ENCODE measurements at regions not wholly inside any gene's neighbourhood (a gene's known extent, or its start where the extent isn't known, plus 50 kb on each side); places are given as distances from the start of the nearest gene placed in this dataset.

GRCh38 chr4:26227601-26228229 lies 93.1 kb upstream of the RBPJ start:
- Histone ChIP-seq H3K79me2 (ENCODE audit: low read depth) (no peaks in the 10 kb centered on the region), H3K27me3 (ENCODE audit: insufficient read depth, low read depth) (no peaks in the 10 kb centered on the region), H3K4me1 (replicated peaks; ENCODE audit: insufficient read depth) (peaks cover 4% of the 10 kb centered on the region; the same call in 1 of the 2 replicates), H3F3A (ENCODE audit: insufficient read depth, low read depth) (no peaks in the 10 kb centered on the region), H3K4me3 (no peak overlapping the region), H3K9me3 (ENCODE audit: insufficient read depth, low read depth) (no peaks in the 10 kb centered on the region), H3K36me3 (ENCODE audit: low read depth) (no peaks in the 10 kb centered on the region), H4K20me1 (ENCODE audit: insufficient read depth) (no peaks in the 10 kb centered on the region), H2AFZ (no peak overlapping the region), H3K4me2 (no peak overlapping the region), H3K9me2 (ENCODE audit: insufficient read depth) (no peaks in the 10 kb centered on the region), H3K27ac (no peak overlapping the region)
- ChIA-PET CTCF (no interaction called here), POLR2A (ENCODE audit: unreplicated experiment) (no interaction called here)
- intact Hi-C loops (cut with micrococcal nuclease; ENCODE audit: unreplicated experiment), result no loop called here
- no peak for DNase-seq
- TF ChIP-seq, protein P1, sequence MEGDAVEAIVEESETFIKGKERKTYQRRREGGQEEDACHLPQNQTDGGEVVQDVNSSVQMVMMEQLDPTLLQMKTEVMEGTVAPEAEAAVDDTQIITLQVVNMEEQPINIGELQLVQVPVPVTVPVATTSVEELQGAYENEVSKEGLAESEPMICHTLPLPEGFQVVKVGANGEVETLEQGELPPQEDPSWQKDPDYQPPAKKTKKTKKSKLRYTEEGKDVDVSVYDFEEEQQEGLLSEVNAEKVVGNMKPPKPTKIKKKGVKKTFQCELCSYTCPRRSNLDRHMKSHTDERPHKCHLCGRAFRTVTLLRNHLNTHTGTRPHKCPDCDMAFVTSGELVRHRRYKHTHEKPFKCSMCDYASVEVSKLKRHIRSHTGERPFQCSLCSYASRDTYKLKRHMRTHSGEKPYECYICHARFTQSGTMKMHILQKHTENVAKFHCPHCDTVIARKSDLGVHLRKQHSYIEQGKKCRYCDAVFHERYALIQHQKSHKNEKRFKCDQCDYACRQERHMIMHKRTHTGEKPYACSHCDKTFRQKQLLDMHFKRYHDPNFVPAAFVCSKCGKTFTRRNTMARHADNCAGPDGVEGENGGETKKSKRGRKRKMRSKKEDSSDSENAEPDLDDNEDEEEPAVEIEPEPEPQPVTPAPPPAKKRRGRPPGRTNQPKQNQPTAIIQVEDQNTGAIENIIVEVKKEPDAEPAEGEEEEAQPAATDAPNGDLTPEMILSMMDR (conservative IDR thresholded peaks at IDR 0.05), result no peak
- no peak for TF ChIP-seq EZH2 (IDR thresholded peaks at IDR 0.05; ENCODE audit: low read depth)
- no TSS peak for BruUV-seq (replicated peaks)

- POLR2A ChIA-PET (ENCODE audit: unreplicated experiment), result no interaction called here
- H3K4me2 ChIP-seq, result no peak overlapping the region
- no peaks in the 10 kb centered on the region for H4K20me1 ChIP-seq (ENCODE audit: insufficient read depth)
- H3K79me2 ChIP-seq (ENCODE audit: low read depth), result no peaks in the 10 kb centered on the region
- no peak for TF ChIP-seq EZH2 (IDR thresholded peaks at IDR 0.05; ENCODE audit: low read depth)
- TF ChIP-seq, protein P1 (conservative IDR thresholded peaks at IDR 0.05), result no peak
- DNase-seq, result no peak
- no peak overlapping the region for H3K4me3 ChIP-seq
- H3K27ac ChIP-seq, result no peak overlapping the region
- H3K9me2 ChIP-seq (ENCODE audit: insufficient read depth), result no peaks in the 10 kb centered on the region
- intact Hi-C loops (cut with micrococcal nuclease; ENCODE audit: unreplicated experiment), result no loop called here
- no peaks in the 10 kb centered on the region; the same call in 1 of the 2 replicates for H3K4me1 ChIP-seq (replicated peaks; ENCODE audit: insufficient read depth)
- no peak overlapping the region for H2AFZ ChIP-seq
- no peaks in the 10 kb centered on the region for H3K27me3 ChIP-seq (ENCODE audit: insufficient read depth, low read depth)
- H3K36me3 ChIP-seq (ENCODE audit: low read depth), result no peaks in the 10 kb centered on the region
- CTCF ChIA-PET, result no interaction called here
- no peaks in the 10 kb centered on the region for H3F3A ChIP-seq (ENCODE audit: insufficient read depth, low read depth)
- no TSS peak for BruUV-seq (replicated peaks)
- H3K9me3 ChIP-seq (ENCODE audit: insufficient read depth, low read depth), result no peaks in the 10 kb centered on the region
Measured at GRCh38 chr4:26228883-26229282, 91.9 kb upstream of the RBPJ start.

- Histone ChIP-seq H2AFZ (no peak overlapping the region), H3K4me3 (no peak overlapping the region), H3K36me3 (ENCODE audit: low read depth) (no peaks in the 10 kb centered on the region), H3K27me3 (ENCODE audit: insufficient read depth, low read depth) (no peaks in the 10 kb centered on the region), H3K9me2 (ENCODE audit: insufficient read depth) (no peaks in the 10 kb centered on the region), H4K20me1 (ENCODE audit: insufficient read depth) (no peaks in the 10 kb centered on the region), H3K9me3 (ENCODE audit: insufficient read depth, low read depth) (no peaks in the 10 kb centered on the region), H3K4me2 (no peak overlapping the region), H3K4me1 (replicated peaks; ENCODE audit: insufficient read depth) (peaks cover 2% of the 10 kb centered on the region), H3K79me2 (ENCODE audit: low read depth) (no peaks in the 10 kb centered on the region), H3F3A (ENCODE audit: insufficient read depth, low read depth) (0 out of 2 replicates have a peak, but pooled peaks cover 2% of the 10 kb centered on the region), H3K27ac (no peak overlapping the region)
- intact Hi-C loops (cut with micrococcal nuclease; ENCODE audit: unreplicated experiment), result no loop called here
- no peak for DNase-seq
- POLR2A ChIA-PET (ENCODE audit: unreplicated experiment), result no interaction called here
- TF ChIP-seq, protein P1 (conservative IDR thresholded peaks at IDR 0.05), result no peak
- TF ChIP-seq EZH2 (IDR thresholded peaks at IDR 0.05; ENCODE audit: low read depth), result no peak
- no TSS peak for BruUV-seq (replicated peaks)
- CTCF ChIA-PET, result no interaction called here
Measured at GRCh38 chr4:26229974-26230373, 90.8 kb upstream of the RBPJ start.

Data from PC-9 (cell line).